HG02642 (cell line): ENCODE measurements at regions not wholly inside any gene's neighbourhood (a gene's known extent, or its start where the extent isn't known, plus 50 kb on each side); places are given as distances from the start of the nearest gene placed in this dataset.

Experiments used
- ATAC-seq: cut with Tn5 transposase; IDR thresholded peaks from one replicate; pipeline ENCODE4 v1.9.1; 2021; ENCODE audit warnings: mild to moderate bottlenecking; ENCODE audit not compliant: unreplicated experiment, poor library complexity

DNA sequence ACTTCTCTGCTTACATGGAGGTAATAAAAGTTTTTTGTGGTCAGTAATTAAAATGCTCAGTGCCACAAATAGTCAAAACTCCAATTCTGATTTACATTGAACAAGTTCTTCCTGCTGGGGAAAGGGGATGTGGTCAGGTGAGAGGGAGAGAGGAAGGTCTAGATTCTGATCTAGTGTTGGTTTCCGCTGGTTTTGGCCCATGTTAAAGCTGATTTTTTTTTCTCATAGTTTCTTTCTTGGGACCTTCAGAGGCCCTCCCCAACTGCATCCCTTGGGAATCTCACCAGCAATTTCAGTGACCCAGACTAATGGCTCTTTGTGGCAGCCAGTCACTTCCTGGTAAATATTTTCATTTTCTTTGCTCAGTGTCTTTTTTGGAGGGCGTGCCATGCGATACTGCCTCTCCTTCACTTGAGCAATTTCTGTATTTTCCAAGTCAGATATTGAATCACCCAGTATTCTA is 332.7 kb downstream of the RAPGEF2 start:
- no peak for ATAC-seq

DNA sequence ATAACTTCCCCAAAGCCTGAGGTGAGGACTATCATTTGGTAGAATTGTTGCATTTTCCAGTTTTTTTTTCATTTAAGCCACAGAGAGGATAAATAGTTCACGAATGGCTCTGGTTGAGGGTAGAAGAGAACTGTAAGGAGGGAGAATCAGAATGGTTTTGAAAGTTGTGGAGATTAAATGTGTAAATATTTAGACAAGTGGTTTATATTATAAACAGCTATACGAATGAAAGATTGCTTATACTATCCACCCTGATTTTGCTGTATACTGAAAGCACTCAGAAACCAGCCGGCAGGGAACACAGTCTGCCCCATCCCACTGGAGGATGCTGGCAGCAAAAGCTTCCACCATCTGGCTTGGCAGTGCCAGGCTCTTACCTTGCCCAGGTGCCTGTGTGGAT is 341.1 kb downstream of the RAPGEF2 start:
- ATAC-seq, result no peak

DNA sequence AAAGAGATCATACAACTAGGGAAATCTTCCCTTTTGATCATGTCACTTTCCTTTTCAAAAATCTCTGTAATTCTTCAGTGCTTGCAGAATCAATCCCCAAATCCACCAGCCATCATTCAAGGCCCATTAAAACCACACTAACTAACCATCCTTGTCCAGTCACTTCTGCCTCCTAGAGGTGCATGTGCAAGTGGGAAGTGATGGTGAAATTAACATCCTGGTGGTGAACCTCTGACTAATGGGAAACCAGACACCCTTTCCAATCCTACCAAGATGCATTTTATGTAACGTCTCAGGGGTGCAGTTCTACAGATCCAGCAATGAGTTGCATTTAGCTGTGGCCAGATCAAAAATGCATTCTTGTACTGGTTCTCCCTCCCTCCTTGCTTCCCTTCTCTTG is 341.8 kb downstream of the RAPGEF2 start:
- ATAC-seq, result no peak

DNA sequence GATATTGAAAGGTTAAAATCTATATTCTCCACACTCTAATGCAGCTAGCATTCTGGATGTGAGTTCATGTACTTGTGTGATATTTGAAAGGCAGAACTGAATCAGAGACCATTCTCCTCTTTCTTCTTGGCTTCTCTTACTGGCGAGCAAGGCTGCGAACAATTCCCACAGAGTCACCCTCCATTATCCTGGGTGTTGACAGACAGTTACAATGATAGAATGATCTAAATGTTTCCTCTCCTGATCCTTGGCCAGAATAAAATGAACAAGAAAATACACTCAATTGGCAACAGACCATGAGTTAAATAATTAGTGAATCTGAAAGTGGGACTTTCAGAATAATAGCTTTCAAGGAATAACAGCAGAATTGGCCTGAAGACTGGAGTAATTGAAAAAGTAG is 342.8 kb downstream of the RAPGEF2 start:
- ATAC-seq, result no peak

DNA sequence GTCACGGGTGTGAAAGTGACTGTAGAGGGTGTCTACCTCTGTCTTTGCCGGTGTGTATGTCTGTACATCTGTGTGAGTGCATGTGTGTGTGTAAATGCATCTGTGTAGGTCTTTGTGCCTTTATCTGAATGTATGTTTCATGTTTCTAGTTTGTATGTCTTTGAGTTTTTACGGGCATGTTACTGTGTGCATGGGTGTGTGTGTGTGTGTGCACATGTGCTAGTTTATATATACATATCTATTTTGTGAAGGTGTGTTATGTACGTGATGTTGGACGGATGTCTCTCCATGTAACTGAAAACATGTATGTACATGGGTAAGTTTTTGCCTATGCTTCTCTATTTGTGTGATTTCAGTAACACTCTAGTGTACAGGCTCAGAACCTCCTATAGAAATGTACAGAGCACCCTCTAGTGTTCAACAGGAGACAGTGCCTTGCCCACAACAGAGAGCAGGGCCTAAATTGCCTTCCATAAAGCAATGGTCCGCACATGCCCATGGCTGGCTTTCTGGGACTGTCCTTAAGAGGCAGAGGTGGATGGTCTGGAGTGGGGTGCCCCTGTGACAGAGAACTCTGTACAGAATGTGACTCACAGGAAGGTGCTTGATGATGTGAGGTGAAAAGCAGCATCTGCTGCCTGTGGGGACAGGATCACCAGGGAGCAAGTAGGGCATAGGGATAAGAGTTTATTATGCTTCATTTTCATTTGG is 343.5 kb downstream of the RAPGEF2 start:
- ATAC-seq, result peak; percentile 99

DNA sequence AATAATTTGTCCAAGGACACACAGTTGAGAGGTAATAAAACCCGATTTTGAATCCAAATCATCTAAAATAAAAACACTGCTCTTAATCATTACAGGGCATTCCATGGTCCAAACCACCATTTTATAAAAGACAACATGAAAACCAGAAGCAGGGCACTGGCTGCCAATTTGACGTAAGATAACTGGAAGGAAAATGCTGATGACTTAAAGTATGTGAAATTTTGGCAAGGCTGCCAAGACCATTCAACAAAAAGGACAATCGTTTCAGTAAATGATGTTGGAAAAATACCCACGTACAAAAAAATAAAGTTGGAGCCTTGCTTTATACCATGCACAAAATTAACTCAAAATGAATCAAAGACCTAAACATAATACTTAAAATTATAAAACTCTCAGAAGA is 344.4 kb downstream of the RAPGEF2 start:
- no peak for ATAC-seq

DNA sequence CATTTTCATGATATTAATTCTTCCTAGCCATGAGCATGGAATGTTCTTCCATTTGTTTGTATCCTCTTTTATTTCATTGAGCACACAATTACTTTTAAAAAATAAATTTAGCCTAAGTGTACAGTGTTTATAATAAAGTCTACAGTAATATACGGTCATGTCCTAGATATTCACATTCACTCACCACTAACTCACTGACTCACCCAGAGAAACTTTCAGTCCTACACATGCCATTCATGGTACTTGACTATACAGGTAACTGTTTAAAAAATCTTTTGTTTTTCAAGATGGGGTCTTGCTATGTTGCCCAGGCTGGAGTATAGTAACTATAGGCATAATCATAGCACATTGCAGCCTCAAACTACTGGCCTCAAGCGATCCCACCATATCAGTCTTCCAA is 348.1 kb downstream of the RAPGEF2 start:
- no peak for ATAC-seq

DNA sequence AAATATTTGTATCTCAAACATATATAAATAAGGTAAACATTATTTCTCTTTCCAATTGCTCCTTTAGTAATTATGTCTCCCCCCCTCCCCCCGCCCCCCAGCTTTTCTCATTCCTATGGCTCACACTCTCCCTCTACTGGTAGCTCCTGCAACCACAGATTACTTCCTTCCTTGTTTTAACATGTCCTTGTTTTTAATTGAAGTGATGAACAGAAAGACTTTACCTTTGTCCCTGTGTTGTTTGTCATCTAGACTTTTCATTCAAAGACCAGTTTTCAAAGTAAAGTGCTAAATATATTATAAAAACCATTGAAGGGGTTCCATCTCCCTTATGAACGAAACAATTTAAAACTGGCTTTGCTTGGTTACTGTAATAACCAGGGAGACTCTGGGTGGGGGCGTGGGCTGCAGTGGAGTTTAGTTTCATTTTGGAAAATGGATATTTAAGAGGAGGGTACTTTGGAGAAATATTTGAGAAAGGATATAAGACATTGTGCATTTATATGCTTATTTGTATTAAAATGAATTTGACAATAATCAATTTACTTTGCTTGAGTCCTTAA is 352.9 kb downstream of the RAPGEF2 start:
- no peak for ATAC-seq

DNA sequence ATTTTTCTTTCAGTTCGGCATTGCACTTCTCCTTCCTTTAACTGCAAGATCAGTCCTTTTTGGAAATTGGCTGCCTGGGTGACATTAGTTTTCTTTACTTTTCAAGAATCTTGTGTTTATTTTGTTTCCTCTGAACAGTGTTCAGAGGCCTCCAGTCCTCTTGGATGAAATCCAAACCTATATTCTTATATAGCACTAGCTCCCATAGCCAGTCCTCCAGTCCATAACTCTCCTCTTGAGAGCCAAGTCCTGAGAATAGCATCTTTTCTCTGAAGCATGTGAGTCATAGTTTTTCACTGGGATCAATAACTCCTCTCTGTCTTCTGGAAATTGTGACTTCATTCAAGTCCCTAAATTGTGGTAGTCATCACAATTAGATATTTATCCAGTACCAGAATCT is 357.5 kb downstream of the RAPGEF2 start:
- ATAC-seq, result no peak

DNA sequence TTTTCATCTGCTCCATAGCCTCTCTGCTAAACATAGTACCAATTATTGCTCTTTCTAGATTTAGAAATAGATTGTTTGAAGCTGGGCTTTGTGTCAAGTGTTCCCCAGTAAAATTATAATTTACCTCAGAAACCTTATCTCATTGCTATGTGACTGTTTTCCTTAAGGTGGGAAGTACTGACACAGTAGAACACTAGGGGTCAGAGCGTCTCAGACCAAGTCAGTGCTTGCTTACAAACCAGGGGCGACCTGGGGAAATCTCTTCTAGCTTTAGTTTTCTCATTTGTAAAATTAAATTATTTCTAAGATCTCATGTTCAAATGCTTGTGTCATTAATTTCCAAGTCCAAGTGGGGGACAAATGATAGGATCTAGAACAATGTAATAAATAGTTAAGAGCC is 360.4 kb downstream of the RAPGEF2 start:
- no peak for ATAC-seq

DNA sequence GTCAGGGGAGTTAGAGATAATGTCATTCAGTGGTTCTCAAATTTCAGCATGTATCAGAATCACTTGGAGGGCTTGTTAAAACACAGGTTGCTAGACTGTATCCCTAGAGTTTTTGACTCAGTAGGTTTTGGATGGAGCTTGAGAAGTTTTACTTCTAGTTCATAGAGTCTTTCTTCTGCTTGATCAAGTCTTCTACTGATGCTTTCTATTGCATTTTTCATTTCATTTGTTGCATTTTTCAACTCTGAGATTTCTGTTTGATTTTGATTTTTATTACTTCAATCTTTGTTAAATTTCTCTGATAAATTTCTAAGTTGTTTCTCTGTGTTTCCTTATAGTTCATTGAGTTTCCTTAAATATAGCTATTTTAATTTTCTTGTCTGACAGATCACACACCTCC is 361.4 kb downstream of the RAPGEF2 start:
- no peak for ATAC-seq

DNA sequence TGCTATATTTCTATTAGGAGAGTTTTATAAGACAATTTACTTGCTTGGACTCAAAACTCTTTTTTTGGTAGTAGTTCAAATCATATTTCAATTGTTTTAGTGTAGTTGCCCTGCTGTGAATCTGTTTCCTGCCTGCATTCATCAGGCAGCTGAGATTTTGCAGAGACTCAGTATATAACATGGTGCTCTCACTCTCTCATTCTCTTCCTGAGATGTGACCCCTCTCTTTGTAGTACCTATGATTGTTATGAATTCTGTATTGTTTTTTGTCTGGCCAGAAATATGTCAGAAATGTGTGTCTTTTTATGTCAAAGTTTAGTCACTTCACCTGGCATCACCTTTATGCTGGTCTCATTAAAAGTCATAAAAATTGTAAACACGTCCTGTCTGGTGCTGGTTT is 374.0 kb downstream of the RAPGEF2 start:
- ATAC-seq, result no peak

DNA sequence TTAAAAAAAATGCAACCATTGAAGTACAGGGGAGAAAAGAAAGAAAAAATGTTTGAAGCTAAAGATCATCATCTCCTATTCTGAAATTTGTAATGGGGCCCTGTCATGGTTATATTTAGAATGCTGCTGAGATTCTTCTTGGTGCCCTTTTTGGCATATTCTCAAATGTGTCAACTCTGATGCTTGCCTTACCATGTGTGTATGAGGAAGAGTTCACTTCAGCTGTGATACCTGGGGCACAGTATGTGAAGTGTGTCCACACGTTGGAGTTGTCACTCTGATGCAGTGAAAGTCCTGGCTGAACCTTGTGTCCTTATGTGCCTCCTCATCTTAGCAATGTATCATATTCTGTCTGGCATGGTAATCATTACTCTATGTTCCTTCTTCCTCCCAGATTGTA is 377.9 kb downstream of the RAPGEF2 start:
- no peak for ATAC-seq

DNA sequence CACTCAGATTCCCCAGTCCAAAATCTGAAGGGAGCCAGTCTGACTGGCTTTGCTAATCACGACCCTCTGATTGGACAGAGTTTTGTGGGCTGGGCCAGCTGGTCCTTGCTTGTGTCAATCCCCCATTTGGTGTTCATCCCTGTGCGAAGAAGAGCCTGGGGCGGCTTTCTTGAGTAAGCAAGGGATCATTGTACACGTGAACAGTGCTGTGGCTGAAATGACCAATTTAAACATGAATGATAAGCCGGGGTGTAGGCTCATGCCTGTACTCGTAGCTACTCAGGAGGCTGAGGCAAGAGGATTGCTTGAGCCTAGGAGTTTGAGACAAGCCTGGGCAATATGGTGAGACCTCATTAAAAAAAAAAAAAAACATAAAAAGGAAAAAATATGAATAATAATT is 379.1 kb downstream of the RAPGEF2 start:
- no peak for ATAC-seq

DNA sequence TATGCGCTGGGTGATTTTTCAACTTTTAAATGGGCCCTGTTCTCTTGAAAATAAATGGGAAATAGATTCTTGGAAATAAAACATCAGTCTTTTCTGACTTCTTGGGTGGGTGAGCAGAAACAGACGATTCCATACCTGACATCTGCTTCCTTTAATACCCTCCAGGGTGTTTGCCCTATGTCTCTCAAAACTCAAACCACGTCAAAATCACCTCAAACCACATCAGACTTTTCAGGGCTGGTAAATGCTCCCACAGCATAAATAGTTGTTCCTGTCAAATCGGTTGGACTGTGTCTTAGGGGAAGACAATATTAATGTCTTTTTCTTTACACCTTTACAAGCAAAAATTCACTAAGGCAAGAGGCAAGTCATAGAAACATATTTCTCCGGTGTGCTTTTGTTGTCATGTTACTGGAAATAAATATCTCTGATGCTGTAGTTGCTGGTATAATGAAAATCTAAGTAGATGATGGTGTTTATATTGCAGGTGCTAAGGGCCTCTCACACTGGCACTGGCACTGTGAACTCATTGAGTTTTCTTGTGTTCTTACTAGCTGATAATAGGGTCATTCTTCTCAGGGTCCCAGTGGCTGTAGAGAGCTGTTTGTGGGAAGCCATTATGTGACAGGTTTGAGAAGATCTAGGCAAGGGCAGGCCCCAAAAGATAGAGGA is 380.4 kb downstream of the RAPGEF2 start:
- no peak for ATAC-seq

DNA sequence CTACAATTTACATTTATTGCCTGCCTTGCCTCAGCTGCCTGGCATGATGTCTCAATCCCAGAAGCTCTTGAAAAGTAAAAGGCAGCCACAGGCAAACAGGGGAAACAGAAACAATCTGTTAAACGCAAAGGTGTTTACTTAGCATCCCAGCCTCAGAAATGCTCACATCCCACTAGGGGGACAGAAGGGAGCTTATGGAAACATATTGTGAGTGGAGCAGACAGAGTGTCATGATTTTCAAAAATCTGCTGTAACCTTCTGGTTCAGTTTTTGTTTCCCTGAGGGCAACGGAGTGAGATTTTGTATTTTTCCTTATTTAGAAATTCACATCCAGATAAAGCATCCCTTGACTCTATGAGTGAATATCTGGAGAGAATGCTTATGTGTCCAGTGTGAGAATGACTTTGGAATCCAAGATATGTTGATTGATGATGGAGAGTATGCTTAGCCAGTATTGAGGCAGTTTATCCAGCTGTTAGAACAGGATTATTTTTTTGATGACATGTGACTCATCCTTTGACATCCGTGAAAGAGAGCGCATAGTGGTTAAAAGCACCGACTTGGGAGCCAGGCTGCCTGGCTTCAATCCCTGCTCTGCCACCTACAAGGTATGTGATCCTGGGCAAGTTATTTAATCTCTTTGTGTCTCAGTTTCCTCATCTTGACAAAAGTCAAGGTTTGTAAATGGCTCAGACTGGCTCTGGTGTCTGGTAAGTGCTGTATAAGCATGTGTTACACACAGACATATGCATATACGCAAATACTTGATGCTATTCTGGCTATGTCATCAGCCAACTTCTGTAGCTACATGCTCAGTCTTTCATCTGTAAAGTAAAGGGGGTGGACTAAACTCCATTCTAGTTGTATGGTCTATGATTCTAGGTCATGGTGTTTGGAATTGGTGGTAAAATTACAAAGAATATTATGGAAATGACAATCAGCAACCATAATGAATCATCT is 381.2 kb downstream of the RAPGEF2 start:
- no peak for ATAC-seq

DNA sequence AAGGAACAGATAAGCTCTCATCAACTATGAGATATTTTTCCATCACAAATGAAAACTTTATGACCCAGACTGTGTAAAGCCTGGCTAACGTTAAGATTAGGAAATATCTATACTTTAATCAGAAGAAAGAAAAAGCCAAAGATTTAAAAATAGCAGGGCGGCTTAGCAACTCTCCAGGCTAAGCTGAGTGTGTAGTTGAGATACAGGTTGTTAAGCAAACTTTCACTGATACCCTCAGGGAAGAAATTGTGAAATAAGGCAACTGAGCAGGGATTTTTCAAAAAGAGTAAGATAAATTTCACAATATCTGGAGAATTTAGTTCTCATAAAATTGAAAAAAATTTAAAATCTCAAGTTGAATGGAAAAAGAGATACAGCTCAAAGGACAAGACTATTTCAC is 382.0 kb downstream of the RAPGEF2 start:
- ATAC-seq, result no peak

DNA sequence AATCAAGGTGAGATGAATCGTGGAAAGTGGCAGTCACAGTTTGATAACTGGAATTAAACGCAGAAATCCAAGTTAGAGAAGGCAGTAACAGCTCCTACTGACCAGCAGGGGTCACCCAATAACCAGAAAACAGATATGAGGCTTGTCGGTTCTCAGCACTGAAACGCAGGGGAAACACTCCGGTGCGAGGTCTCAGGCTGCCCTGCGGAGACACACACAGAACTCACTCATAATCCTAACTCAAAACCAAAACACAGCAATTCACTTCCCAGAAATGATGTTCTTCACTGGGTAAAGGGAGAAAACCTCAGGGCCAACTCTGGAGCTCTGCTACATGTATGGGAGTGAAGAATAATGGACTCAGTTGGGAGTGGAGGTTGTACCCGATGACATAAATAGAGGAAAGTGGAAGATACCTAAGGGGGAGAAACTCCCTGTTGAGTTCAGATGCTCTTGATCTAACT is 384.4 kb downstream of the RAPGEF2 start:
- ATAC-seq, result peak; percentile 96

DNA sequence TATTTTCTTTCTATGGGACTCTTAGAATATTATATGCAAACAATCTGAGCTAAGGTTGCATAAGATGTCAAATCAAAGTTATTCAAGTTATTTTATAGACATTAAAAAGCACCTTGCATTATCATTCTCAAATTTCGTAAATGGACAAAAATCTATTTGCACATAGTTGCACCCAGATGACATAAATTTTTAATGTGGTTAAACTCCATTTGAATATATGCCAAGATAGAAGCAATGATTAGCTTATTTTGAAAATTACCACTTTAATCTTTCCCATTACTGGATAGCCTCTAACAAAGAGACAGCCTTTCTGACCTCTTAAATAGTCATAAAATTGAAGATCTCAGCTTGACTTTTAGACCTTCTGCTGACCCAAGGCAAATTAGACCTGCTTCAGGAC is 386.8 kb downstream of the RAPGEF2 start:
- ATAC-seq, result no peak

DNA sequence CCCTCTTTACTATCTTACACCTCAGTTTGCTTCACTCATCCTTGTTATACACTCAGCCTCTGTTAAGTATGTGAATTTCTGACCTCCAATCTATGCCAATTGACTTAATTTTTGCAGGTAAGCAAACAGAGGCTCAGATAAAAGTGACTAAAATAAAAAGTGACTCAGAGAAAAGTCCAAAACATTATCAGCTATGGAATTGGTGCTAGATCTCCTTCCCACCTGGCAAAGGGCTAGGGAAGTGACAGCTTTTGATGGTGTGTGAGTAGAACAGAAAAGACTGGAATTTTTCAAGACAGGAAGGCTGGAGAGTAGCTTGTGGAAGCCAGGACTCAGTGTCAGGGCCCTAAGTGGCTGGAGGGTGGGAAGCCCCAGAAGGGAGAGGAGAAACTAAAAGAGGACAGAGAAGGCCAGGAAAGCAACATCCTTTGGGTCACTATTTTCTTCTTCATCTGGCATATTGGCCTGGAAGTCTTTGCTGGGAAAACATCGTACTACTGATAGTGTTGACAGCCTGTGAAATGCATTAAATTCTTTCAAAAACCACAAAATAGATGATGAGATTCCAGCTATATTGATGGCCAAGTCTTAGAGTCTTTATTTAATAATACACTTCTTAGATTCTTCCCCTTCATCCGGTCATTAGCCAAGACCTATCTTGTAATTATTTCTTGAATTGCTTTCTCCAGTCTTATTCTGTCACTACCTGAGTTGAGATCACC is 392.8 kb downstream of the RAPGEF2 start:
- ATAC-seq, result no peak
